ENCODE measurements at regions not wholly inside any gene's neighbourhood (a gene's known extent, or its start where the extent isn't known, plus 50 kb on each side); places are given as distances from the start of the nearest gene placed in this dataset.
A peak's percentile ranks its signal among the peaks of the same experiment; 100 is the strongest.

DNA sequence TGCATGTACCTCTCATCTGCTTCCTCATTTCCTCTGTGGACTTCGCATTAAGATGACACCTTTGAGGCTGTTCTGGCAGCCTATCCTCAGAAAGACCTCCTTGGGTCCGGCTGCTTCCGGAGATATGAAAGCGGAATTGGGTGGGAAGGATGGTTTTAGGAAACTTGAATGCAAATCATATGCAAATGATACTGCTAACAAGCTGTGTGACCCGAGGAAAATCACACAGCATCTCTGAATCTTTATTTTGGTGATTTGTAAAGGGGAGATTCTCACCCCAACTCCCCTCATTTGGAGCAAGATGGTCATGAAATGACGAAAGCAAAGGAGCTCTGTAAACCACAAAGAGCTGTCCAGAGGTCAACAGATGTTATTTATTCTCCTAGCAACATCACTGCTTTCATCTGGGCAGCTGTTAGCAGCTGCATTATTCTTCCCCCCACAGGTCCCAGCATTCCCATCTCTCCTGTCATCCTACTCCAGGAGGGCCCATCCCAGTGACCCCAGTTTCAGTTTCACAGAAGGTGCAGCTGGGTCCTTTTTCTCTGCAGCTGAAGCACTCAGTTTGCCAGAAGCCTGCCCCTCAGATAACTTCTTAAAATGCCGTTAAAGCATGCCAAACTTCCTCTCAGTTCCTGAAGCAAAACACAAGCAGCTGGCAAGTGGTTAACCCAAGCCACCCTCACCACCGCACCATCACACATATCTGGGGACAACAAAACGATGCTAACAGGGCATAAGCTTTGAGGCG is 269.5 kb downstream of the SEC61B start:
- TF ChIP-seq, protein P1, sequence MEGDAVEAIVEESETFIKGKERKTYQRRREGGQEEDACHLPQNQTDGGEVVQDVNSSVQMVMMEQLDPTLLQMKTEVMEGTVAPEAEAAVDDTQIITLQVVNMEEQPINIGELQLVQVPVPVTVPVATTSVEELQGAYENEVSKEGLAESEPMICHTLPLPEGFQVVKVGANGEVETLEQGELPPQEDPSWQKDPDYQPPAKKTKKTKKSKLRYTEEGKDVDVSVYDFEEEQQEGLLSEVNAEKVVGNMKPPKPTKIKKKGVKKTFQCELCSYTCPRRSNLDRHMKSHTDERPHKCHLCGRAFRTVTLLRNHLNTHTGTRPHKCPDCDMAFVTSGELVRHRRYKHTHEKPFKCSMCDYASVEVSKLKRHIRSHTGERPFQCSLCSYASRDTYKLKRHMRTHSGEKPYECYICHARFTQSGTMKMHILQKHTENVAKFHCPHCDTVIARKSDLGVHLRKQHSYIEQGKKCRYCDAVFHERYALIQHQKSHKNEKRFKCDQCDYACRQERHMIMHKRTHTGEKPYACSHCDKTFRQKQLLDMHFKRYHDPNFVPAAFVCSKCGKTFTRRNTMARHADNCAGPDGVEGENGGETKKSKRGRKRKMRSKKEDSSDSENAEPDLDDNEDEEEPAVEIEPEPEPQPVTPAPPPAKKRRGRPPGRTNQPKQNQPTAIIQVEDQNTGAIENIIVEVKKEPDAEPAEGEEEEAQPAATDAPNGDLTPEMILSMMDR (IDR thresholded peaks at IDR 0.05; ENCODE audit: insufficient read depth, low read length) = no peak
- TF ChIP-seq POLR2AphosphoS5 (IDR thresholded peaks at IDR 0.05; ENCODE audit: low read depth) = peak; percentile 47; the same call in 1 of the 2 replicates
- TF ChIP-seq, protein P2, sequence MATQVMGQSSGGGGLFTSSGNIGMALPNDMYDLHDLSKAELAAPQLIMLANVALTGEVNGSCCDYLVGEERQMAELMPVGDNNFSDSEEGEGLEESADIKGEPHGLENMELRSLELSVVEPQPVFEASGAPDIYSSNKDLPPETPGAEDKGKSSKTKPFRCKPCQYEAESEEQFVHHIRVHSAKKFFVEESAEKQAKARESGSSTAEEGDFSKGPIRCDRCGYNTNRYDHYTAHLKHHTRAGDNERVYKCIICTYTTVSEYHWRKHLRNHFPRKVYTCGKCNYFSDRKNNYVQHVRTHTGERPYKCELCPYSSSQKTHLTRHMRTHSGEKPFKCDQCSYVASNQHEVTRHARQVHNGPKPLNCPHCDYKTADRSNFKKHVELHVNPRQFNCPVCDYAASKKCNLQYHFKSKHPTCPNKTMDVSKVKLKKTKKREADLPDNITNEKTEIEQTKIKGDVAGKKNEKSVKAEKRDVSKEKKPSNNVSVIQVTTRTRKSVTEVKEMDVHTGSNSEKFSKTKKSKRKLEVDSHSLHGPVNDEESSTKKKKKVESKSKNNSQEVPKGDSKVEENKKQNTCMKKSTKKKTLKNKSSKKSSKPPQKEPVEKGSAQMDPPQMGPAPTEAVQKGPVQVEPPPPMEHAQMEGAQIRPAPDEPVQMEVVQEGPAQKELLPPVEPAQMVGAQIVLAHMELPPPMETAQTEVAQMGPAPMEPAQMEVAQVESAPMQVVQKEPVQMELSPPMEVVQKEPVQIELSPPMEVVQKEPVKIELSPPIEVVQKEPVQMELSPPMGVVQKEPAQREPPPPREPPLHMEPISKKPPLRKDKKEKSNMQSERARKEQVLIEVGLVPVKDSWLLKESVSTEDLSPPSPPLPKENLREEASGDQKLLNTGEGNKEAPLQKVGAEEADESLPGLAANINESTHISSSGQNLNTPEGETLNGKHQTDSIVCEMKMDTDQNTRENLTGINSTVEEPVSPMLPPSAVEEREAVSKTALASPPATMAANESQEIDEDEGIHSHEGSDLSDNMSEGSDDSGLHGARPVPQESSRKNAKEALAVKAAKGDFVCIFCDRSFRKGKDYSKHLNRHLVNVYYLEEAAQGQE (IDR thresholded peaks at IDR 0.05; ENCODE audit: insufficient replicate concordance, low read depth) = no peak

Measured in HL-60 (cell line).